Colonic mucosa (tissue), 4 donors: ENCODE measurements at regions not wholly inside any gene's neighbourhood (a gene's known extent, or its start where the extent isn't known, plus 50 kb on each side); places are given as distances from the start of the nearest gene placed in this dataset.

Experiments used
- DNase-seq: peaks from one replicate; pipeline ENCODE4 v3.0.0-alpha.2; 2020
- H3K27ac ChIP-seq: fragments of 200-600 bp; one replicate; pipeline ENCODE4 v1.8.0; 2021
- H3K27me3 ChIP-seq: fragments of 200-600 bp; one replicate; pipeline ENCODE4 v1.8.0; 2021
- H3K36me3 ChIP-seq: fragments of 200-600 bp; one replicate; pipeline ENCODE4 v1.8.0; 2021
- H3K4me1 ChIP-seq: fragments of 200-600 bp; one replicate; pipeline ENCODE4 v1.8.0; 2021; ENCODE audit warnings: mild to moderate bottlenecking
- H3K4me3 ChIP-seq: fragments of 200-600 bp; one replicate; pipeline ENCODE4 v1.8.0; 2021
- H3K9ac ChIP-seq, 2 donors: one replicate each; pipeline ENCODE4 v1.7.0; 2013; ENCODE audit warnings: control low read depth in 2 of 2, low read depth in 2 of 2, low read length in 2 of 2
- H3K9me3 ChIP-seq: fragments of 200-600 bp; one replicate; pipeline ENCODE4 v1.8.0; 2021
- intact Hi-C: fragments of 100-400 bp; cut with DNase I; formaldehyde crosslinking; loops from one replicate; pipeline ENCODE4 v1.14.1; 2022
- TF ChIP-seq, protein P1 (sequence below): fragments of 200-600 bp; IDR thresholded peaks from one replicate; pipeline ENCODE4 v1.8.0; 2022; ENCODE audit warnings: antibody characterized with exemption, mild to moderate bottlenecking
- donor health status: healthy.
- donor health status: DM: no; HTN: no; CAD: no.
- donor health status: DM: no; HTN: no; CAD: no.

DNA sequence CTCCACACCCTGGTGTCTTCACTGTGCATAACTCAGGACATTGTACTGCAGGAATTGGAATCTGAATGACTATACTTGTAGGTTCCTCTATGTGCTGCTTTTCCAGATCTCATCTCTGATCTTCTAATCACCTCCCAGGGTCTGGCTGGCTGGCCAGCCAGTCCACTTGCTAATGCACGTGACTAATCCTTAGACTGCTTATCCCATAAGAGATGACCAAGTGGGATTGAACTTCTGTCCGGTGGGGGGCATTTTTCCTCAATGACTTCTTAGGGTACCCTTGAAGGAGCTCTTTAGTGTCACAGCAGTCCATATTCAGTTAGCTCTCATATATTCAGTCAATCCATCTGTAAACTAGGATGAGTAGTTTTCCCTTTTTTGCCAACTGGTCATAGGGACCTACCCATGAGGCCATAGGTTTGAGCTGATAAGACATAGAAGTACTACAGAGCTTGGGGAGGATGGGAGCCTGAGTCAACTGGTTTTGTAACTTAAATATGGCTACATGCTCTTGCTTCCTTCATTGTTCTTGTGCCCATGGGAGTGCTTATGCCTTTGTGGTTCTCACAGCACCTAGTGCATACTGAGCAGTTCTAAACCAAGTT, 71.9 kb upstream of the WDR1 start:
- no peak overlapping the region for H3K9ac ChIP-seq
- no peak overlapping the region for H3K27ac ChIP-seq
- no peaks in the 10 kb centered on the region for H3K4me1 ChIP-seq
- H3K9me3 ChIP-seq: no peaks in the 10 kb centered on the region
- no peak for DNase-seq
- intact Hi-C loops: no loop called here
- no peak overlapping the region for H3K4me3 ChIP-seq
- H3K36me3 ChIP-seq: no peaks in the 10 kb centered on the region
- TF ChIP-seq, protein P1, sequence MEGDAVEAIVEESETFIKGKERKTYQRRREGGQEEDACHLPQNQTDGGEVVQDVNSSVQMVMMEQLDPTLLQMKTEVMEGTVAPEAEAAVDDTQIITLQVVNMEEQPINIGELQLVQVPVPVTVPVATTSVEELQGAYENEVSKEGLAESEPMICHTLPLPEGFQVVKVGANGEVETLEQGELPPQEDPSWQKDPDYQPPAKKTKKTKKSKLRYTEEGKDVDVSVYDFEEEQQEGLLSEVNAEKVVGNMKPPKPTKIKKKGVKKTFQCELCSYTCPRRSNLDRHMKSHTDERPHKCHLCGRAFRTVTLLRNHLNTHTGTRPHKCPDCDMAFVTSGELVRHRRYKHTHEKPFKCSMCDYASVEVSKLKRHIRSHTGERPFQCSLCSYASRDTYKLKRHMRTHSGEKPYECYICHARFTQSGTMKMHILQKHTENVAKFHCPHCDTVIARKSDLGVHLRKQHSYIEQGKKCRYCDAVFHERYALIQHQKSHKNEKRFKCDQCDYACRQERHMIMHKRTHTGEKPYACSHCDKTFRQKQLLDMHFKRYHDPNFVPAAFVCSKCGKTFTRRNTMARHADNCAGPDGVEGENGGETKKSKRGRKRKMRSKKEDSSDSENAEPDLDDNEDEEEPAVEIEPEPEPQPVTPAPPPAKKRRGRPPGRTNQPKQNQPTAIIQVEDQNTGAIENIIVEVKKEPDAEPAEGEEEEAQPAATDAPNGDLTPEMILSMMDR: no peak
- H3K27me3 ChIP-seq: no peaks in the 10 kb centered on the region

DNA sequence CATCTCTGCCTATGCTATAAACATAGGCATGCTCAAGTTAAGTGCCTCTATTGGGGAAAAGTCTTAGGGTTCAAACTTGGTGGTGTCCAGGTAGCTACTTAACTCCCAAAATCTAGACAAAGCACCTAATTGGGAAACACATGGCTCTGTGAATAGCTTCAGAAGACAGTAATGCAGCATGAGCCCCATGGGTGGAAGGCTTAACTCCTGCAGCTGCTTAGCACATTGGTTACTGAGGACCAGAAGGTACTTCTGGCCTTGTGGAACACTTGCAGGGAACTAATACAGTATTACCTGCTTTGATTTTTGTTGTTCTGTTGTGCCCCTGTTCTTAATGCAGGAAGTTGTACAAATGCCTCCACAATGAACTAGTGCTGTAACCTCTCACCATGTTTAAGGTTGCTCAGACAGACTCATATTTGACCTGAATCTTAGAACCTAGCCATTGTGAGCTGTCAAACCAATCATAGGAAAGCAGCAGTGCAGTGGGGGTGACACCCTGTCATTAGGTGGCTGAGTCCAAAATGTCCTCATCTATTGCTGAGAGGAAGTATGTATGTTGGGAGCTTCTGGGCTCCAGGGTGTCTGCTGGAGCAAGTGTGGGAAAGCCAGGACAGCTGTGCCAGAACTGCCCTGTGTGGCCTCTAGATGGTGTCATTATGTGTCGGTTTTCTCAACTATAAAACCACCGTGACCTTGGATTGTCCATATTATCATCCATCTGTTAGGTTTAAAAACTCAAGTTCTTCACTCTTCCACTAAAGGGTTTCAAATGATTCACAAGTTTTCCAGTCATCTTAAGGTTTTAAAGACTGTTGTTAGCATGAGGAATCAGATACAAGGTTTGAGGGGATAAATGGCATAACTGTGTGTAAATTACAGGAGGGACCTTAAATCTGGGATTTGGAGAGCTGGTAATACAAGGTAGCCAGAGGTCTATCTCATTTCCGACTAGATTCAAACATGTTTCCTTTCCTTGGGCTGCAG, 69.9 kb upstream of the WDR1 start:
- no peak overlapping the region for H3K9ac ChIP-seq
- H3K4me1 ChIP-seq: no peaks in the 10 kb centered on the region
- no peaks in the 10 kb centered on the region for H3K9me3 ChIP-seq
- DNase-seq: no peak
- H3K36me3 ChIP-seq: no peaks in the 10 kb centered on the region
- intact Hi-C loops: no loop called here
- TF ChIP-seq, protein P1: no peak
- no peaks in the 10 kb centered on the region for H3K27me3 ChIP-seq
- H3K27ac ChIP-seq: no peak overlapping the region
- H3K4me3 ChIP-seq: no peak overlapping the region

DNA sequence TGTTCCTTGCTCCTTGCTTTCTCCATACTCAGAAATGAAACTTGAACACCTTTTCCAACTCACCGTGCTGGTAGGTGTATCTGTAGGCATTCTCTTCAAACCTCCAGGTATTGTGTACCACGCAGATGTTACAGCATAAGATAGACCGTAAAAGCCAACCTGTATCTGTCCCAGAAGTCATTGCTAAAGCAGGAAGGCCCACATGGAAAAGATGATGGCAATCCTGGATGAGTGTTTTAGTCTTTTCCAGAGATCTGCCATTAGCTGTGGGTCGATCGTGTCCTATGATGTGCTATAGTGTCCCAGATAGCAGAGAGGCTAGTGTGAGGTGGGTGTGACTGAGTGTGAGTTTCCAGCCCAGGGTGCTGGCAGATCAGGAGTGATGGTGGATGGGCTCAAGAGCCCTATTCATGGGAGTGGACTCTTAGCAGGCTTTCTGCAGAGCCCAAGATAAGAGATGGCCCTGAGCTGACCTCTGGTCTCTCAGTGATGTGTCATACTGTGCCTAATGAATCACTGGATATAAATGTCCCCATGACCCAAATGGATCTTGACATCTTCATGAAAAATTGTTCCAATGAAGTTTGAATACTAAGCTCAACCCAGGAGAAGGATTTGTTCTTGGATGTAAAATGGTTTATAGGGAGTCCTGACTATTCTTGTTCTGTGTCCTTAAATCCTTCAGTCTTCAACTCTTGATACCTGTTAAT, 69.1 kb upstream of the WDR1 start:
- TF ChIP-seq, protein P1: no peak
- Histone ChIP-seq H3K27me3 (no peaks in the 10 kb centered on the region), H3K9me3 (no peaks in the 10 kb centered on the region), H3K27ac (no peak overlapping the region), H3K9ac (no peak overlapping the region), H3K4me3 (no peak overlapping the region), H3K36me3 (no peaks in the 10 kb centered on the region), H3K4me1 (no peaks in the 10 kb centered on the region)
- intact Hi-C loops: no loop called here
- no peak for DNase-seq

DNA sequence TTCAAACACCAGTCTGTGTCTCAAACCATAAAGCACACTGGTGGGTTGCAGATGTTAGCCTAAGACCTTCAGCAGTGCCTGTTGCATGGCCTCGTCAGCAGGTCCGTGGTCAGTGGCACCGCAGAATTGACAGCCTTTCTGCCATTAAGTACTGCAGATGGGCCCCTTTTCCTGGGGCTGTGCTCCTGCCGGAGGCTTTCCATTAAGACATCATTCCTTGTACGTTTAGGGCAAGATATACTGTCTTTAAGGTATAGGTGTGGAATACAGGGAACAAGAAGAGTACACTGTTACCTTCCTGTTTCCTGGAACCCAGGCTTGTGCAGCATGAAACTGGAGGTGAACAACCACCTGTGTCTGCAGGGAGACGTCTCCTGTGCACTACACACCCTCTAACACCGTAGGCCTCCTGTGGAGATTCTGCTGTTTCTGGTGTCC, 67.9 kb upstream of the WDR1 start:
- Histone ChIP-seq H3K9me3 (no peaks in the 10 kb centered on the region), H3K9ac (no peak overlapping the region), H3K4me1 (no peaks in the 10 kb centered on the region), H3K36me3 (no peaks in the 10 kb centered on the region), H3K27me3 (no peaks in the 10 kb centered on the region), H3K4me3 (no peak overlapping the region), H3K27ac (no peak overlapping the region)
- TF ChIP-seq, protein P1: no peak
- DNase-seq: no peak
- intact Hi-C loops: no loop called here

DNA sequence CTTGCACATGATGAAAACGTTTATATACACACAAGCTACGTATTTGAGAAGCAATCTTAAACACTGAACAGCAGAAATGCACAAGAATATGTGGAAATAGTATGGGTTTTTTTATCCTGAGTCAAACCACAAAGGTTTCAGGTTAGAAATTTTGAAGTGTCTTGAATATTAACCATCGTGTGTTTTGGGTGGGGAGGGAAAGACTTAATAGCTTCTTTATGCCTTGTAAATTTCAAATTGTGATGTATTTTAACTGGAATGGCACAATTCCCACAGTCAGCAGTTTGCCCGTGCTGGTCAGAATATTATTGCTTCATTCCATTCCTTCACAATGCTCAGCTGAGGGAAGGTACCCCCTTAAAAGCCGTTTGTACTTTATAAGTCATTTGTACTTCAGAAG, 67.4 kb upstream of the WDR1 start:
- Histone ChIP-seq H3K9me3 (no peaks in the 10 kb centered on the region), H3K9ac (no peak overlapping the region), H3K36me3 (no peaks in the 10 kb centered on the region), H3K27me3 (no peaks in the 10 kb centered on the region), H3K4me3 (no peak overlapping the region), H3K4me1 (no peaks in the 10 kb centered on the region), H3K27ac (no peak overlapping the region)
- no peak for DNase-seq
- intact Hi-C loops: no loop called here
- TF ChIP-seq, protein P1: no peak
